ENCODE measurements at regions not wholly inside any gene's neighbourhood (a gene's known extent, or its start where the extent isn't known, plus 50 kb on each side); places are given as distances from the start of the nearest gene placed in this dataset.

GRCh38 chrX:14266705-14267104 lies 237.0 kb upstream of the GEMIN8 start:
- no peaks in the 10 kb centered on the region for H3K4me1 ChIP-seq (replicated peaks in 1 of 2; ENCODE audit: control insufficient read depth in 2 of 2, insufficient read depth in 2 of 2, low read length in 2 of 2)
- H3K36me3 ChIP-seq (ENCODE audit: control insufficient read depth, insufficient read depth, low read length) = no peaks in the 10 kb centered on the region
- in situ Hi-C loops (cut with MboI) (no loop called here), intact Hi-C loops (cut with micrococcal nuclease) (no loop called here)
- no peaks in the 10 kb centered on the region for H3K79me2 ChIP-seq (ENCODE audit: control insufficient read depth, insufficient read depth, low read length)
- no peaks in the 10 kb centered on the region for H3K9me3 ChIP-seq (replicated peaks; ENCODE audit: control insufficient read depth, insufficient read depth, low read depth, low read length)
- H3K4me3 ChIP-seq = no peak overlapping the region
- H3K4me2 ChIP-seq (ENCODE audit: insufficient read depth, low read length) = no peak overlapping the region
- CTCF ChIA-PET (ENCODE audit: low intra/inter-chr PET ratio) = no interaction called here
- BruUV-seq (replicated peaks) = no TSS peak
- H3K9ac ChIP-seq (ENCODE audit: insufficient read depth in 1 of 2, low read depth in 2 of 2, low read length in 2 of 2) = no peak overlapping the region
- no peak for ATAC-seq
- H3K27ac ChIP-seq (ENCODE audit: extremely low read depth, low read depth, low read length) = no peak overlapping the region
- H4K20me1 ChIP-seq (replicated peaks; ENCODE audit: control insufficient read depth, insufficient read depth, low read length) = no peaks in the 10 kb centered on the region
- WGBS (ENCODE audit: insufficient coverage, low coverage, missing lambda C conversion rate) = 0% methylated on average over 1 of the region's 1 CpG
- POLR2A ChIA-PET = no interaction called here
- DNase-seq (ENCODE audit: extremely low read depth in 1 of 4, low spot score in 3 of 4) = no peak
- no peaks in the 10 kb centered on the region for H3K27me3 ChIP-seq (ENCODE audit: control insufficient read depth in 2 of 2, insufficient read depth in 2 of 2, low read length in 2 of 2)
- no peaks in the 10 kb centered on the region for H3K9me1 ChIP-seq (ENCODE audit: control insufficient read depth, insufficient read depth, low read length)
- no peak overlapping the region for H2AFZ ChIP-seq (ENCODE audit: low read depth, low read length)
- TF ChIP-seq SMC3 (conservative IDR thresholded peaks at IDR 0.05; ENCODE audit: insufficient read depth, low read depth, low read length) (no peak), KLF10 (CRISPR knock-in tag; IDR thresholded peaks at IDR 0.05) (no peak)
- FAIRE-seq = no peak

GRCh38 chrX:14243823-14244222 lies 214.1 kb upstream of the GEMIN8 start:
- intact Hi-C loops (cut with micrococcal nuclease) = no loop called here
- no peak for ATAC-seq
- H3K9me3 ChIP-seq (replicated peaks; ENCODE audit: control insufficient read depth, insufficient read depth, low read depth, low read length) = no peaks in the 10 kb centered on the region
- H2AFZ ChIP-seq (ENCODE audit: low read depth, low read length) = no peak overlapping the region
- H3K4me2 ChIP-seq (ENCODE audit: insufficient read depth, low read length) = no peak overlapping the region
- in situ Hi-C loops (cut with MboI) = no loop called here
- CTCF ChIA-PET (ENCODE audit: low intra/inter-chr PET ratio) = no interaction called here
- no CpG with 5 or more reads among the region's 33 CpGs for WGBS (ENCODE audit: insufficient coverage, low coverage, missing lambda C conversion rate)
- no peaks in the 10 kb centered on the region for H3K36me3 ChIP-seq (ENCODE audit: control insufficient read depth, insufficient read depth, low read length)
- H3K4me1 ChIP-seq (replicated peaks in 1 of 2; ENCODE audit: control insufficient read depth in 2 of 2, insufficient read depth in 2 of 2, low read length in 2 of 2) = no peaks in the 10 kb centered on the region
- no peak for FAIRE-seq
- no peak overlapping the region for H3K4me3 ChIP-seq
- no peaks in the 10 kb centered on the region for H3K79me2 ChIP-seq (ENCODE audit: control insufficient read depth, insufficient read depth, low read length)
- H3K27me3 ChIP-seq (ENCODE audit: control insufficient read depth in 2 of 2, insufficient read depth in 2 of 2, low read length in 2 of 2) = no peaks in the 10 kb centered on the region
- H3K27ac ChIP-seq (ENCODE audit: extremely low read depth, low read depth, low read length) = no peak overlapping the region
- DNase-seq (ENCODE audit: extremely low read depth in 1 of 4, low spot score in 3 of 4) = no peak
- no TSS peak for BruUV-seq (replicated peaks)
- H3K9me1 ChIP-seq (ENCODE audit: control insufficient read depth, insufficient read depth, low read length) = no peaks in the 10 kb centered on the region
- H4K20me1 ChIP-seq (replicated peaks; ENCODE audit: control insufficient read depth, insufficient read depth, low read length) = no peaks in the 10 kb centered on the region
- H3K9ac ChIP-seq (ENCODE audit: insufficient read depth in 1 of 2, low read depth in 2 of 2, low read length in 2 of 2) = no peak overlapping the region
- POLR2A ChIA-PET = no interaction called here
- TF ChIP-seq NFRKB (IDR thresholded peaks at IDR 0.05; ENCODE audit: low read depth) (no peak), FOXK1 (CRISPR knock-in tag; IDR thresholded peaks at IDR 0.05; ENCODE audit: borderline replicate concordance) (no peak), ETV1 (tag; conservative IDR thresholded peaks at IDR 0.05; ENCODE audit: low read depth) (no peak), ZC3H4 (CRISPR knock-in tag; IDR thresholded peaks at IDR 0.05; ENCODE audit: borderline replicate concordance) (no peak), ZNF445 (CRISPR knock-in tag; IDR thresholded peaks at IDR 0.05; ENCODE audit: low read depth) (no peak), CREBBP (IDR thresholded peaks at IDR 0.05; ENCODE audit: low read depth, low read length) (no peak), KLF16 (IDR thresholded peaks at IDR 0.05) (no peak), E2F1 (CRISPR knock-in tag; IDR thresholded peaks at IDR 0.05) (no peak), ZNF695 (CRISPR knock-in tag; IDR thresholded peaks at IDR 0.05) (no peak), ZC3H11A (IDR thresholded peaks at IDR 0.05; ENCODE audit: low read depth, low read length) (no peak), LEF1 (IDR thresholded peaks at IDR 0.05) (no peak), ELF1 (tag; IDR thresholded peaks at IDR 0.05) (no peak)
